ENCODE measurements at regions not wholly inside any gene's neighbourhood (a gene's known extent, or its start where the extent isn't known, plus 50 kb on each side); places are given as distances from the start of the nearest gene placed in this dataset.

DNA sequence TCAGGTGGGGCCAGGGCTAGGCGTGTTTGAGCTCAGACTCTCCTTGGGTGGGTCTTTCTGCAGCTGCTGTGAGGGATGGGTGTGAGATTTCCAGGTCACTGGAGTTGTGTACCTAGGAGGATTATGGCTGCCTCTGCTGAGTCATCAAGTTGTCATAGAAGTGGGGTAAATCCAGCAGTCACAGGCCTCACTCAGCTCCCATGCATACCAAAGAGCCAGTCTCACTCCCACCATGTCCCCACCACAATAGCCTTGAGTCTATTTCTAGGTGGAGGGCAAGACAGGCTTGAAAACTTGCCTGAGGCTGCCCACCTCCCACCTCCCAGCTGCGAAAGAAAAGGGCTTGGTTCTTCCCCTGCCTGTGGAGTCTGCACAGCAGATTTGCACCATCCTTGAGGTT lies 194.0 kb upstream of the PCDH17 start:
- Histone ChIP-seq H3K4me2 (ENCODE audit: insufficient read depth, low read length) (no peak overlapping the region), H3K9me1 (ENCODE audit: control insufficient read depth, insufficient read depth, low read length) (no peaks in the 10 kb centered on the region), H3K9ac (ENCODE audit: insufficient read depth in 1 of 2, low read depth in 2 of 2, low read length in 2 of 2) (no peak overlapping the region), H3K4me3 (no peak overlapping the region), H2AFZ (ENCODE audit: low read depth, low read length) (no peak overlapping the region), H3K4me1 (replicated peaks in 1 of 2; ENCODE audit: control insufficient read depth in 2 of 2, insufficient read depth in 2 of 2, low read length in 2 of 2) (no peaks in the 10 kb centered on the region), H3K27me3 (ENCODE audit: control insufficient read depth in 2 of 2, insufficient read depth in 2 of 2, low read length in 2 of 2) (no peaks in the 10 kb centered on the region), H3K79me2 (ENCODE audit: control insufficient read depth, insufficient read depth, low read length) (no peaks in the 10 kb centered on the region), H3K36me3 (ENCODE audit: control insufficient read depth, insufficient read depth, low read length) (no peaks in the 10 kb centered on the region), H4K20me1 (replicated peaks; ENCODE audit: control insufficient read depth, insufficient read depth, low read length) (no peaks in the 10 kb centered on the region), H3K9me3 (replicated peaks; ENCODE audit: control insufficient read depth, insufficient read depth, low read depth, low read length) (no peaks in the 10 kb centered on the region), H3K27ac (ENCODE audit: extremely low read depth, low read depth, low read length) (no peak overlapping the region)
- FAIRE-seq: no peak
- no peak for ATAC-seq
- DNase-seq (ENCODE audit: extremely low read depth in 1 of 4, low spot score in 3 of 4): no peak
- no CpG with 5 or more reads among the region's 2 CpGs for WGBS (ENCODE audit: insufficient coverage, low coverage, missing lambda C conversion rate)
- POLR2A ChIA-PET: no interaction called here
- in situ Hi-C loops (cut with MboI) (no loop called here), intact Hi-C loops (cut with micrococcal nuclease) (no loop called here)
- CTCF ChIA-PET (ENCODE audit: low intra/inter-chr PET ratio): no interaction called here
- TF ChIP-seq, protein P1, sequence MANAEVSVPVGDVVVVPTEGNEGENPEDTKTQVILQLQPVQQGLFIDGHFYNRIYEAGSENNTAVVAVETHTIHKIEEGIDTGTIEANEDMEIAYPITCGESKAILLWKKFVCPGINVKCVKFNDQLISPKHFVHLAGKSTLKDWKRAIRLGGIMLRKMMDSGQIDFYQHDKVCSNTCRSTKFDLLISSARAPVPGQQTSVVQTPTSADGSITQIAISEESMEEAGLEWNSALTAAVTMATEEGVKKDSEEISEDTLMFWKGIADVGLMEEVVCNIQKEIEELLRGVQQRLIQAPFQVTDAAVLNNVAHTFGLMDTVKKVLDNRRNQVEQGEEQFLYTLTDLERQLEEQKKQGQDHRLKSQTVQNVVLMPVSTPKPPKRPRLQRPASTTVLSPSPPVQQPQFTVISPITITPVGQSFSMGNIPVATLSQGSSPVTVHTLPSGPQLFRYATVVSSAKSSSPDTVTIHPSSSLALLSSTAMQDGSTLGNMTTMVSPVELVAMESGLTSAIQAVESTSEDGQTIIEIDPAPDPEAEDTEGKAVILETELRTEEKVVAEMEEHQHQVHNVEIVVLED (CRISPR knock-in tag; IDR thresholded peaks at IDR 0.05): no peak
- TF ChIP-seq PTTG1 (tag; IDR thresholded peaks at IDR 0.05; ENCODE audit: low read depth): no peak
- TF ChIP-seq SMARCA4 (IDR thresholded peaks at IDR 0.05): no peak
- TF ChIP-seq, protein P2, sequence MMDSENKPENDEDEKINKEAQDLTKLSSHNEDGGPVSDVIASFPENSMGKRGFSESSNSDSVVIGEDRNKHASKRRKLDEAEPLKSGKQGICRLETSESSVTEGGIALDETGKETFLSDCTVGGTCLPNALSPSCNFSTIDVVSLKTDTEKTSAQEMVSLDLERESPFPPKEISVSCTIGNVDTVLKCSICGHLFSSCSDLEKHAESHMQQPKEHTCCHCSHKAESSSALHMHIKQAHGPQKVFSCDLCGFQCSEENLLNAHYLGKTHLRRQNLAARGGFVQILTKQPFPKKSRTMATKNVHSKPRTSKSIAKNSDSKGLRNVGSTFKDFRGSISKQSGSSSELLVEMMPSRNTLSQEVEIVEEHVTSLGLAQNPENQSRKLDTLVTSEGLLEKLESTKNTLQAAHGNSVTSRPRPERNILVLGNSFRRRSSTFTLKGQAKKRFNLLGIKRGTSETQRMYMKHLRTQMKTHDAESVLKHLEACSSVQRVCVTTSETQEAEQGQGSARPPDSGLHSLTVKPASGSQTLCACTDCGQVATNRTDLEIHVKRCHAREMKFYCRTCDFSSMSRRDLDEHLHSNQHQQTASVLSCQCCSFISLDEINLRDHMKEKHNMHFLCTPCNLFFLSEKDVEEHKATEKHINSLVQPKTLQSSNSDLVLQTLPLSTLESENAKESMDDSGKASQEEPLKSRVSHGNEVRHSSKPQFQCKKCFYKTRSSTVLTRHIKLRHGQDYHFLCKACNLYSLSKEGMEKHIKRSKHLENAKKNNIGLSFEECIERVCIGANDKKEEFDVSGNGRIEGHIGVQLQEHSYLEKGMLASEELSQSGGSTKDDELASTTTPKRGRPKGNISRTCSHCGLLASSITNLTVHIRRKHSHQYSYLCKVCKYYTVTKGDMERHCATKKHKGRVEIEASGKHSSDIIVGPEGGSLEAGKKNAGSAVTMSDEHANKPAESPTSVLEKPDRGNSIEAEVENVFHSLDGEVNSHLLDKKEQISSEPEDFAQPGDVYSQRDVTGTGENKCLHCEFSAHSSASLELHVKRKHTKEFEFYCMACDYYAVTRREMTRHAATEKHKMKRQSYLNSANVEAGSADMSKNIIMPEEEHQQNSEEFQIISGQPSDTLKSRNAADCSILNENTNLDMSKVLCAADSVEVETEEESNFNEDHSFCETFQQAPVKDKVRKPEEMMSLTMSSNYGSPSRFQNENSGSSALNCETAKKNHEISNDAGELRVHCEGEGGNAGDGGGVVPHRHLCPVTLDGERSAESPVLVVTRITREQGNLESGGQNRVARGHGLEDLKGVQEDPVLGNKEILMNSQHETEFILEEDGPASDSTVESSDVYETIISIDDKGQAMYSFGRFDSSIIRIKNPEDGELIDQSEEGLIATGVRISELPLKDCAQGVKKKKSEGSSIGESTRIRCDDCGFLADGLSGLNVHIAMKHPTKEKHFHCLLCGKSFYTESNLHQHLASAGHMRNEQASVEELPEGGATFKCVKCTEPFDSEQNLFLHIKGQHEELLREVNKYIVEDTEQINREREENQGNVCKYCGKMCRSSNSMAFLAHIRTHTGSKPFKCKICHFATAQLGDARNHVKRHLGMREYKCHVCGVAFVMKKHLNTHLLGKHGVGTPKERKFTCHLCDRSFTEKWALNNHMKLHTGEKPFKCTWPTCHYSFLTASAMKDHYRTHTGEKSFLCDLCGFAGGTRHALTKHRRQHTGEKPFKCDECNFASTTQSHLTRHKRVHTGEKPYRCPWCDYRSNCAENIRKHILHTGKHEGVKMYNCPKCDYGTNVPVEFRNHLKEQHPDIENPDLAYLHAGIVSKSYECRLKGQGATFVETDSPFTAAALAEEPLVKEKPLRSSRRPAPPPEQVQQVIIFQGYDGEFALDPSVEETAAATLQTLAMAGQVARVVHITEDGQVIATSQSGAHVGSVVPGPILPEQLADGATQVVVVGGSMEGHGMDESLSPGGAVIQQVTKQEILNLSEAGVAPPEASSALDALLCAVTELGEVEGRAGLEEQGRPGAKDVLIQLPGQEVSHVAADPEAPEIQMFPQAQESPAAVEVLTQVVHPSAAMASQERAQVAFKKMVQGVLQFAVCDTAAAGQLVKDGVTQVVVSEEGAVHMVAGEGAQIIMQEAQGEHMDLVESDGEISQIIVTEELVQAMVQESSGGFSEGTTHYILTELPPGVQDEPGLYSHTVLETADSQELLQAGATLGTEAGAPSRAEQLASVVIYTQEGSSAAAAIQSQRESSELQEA (IDR thresholded peaks at IDR 0.05; ENCODE audit: low read depth): no peak
- TF ChIP-seq, protein P3, sequence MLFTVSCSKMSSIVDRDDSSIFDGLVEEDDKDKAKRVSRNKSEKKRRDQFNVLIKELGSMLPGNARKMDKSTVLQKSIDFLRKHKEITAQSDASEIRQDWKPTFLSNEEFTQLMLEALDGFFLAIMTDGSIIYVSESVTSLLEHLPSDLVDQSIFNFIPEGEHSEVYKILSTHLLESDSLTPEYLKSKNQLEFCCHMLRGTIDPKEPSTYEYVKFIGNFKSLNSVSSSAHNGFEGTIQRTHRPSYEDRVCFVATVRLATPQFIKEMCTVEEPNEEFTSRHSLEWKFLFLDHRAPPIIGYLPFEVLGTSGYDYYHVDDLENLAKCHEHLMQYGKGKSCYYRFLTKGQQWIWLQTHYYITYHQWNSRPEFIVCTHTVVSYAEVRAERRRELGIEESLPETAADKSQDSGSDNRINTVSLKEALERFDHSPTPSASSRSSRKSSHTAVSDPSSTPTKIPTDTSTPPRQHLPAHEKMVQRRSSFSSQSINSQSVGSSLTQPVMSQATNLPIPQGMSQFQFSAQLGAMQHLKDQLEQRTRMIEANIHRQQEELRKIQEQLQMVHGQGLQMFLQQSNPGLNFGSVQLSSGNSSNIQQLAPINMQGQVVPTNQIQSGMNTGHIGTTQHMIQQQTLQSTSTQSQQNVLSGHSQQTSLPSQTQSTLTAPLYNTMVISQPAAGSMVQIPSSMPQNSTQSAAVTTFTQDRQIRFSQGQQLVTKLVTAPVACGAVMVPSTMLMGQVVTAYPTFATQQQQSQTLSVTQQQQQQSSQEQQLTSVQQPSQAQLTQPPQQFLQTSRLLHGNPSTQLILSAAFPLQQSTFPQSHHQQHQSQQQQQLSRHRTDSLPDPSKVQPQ (CRISPR knock-in tag; IDR thresholded peaks at IDR 0.05; ENCODE audit: borderline replicate concordance): no peak
- TF ChIP-seq, protein P4, sequence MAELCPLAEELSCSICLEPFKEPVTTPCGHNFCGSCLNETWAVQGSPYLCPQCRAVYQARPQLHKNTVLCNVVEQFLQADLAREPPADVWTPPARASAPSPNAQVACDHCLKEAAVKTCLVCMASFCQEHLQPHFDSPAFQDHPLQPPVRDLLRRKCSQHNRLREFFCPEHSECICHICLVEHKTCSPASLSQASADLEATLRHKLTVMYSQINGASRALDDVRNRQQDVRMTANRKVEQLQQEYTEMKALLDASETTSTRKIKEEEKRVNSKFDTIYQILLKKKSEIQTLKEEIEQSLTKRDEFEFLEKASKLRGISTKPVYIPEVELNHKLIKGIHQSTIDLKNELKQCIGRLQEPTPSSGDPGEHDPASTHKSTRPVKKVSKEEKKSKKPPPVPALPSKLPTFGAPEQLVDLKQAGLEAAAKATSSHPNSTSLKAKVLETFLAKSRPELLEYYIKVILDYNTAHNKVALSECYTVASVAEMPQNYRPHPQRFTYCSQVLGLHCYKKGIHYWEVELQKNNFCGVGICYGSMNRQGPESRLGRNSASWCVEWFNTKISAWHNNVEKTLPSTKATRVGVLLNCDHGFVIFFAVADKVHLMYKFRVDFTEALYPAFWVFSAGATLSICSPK (IDR thresholded peaks at IDR 0.05; ENCODE audit: borderline replicate concordance): no peak
- TF ChIP-seq, protein P5, sequence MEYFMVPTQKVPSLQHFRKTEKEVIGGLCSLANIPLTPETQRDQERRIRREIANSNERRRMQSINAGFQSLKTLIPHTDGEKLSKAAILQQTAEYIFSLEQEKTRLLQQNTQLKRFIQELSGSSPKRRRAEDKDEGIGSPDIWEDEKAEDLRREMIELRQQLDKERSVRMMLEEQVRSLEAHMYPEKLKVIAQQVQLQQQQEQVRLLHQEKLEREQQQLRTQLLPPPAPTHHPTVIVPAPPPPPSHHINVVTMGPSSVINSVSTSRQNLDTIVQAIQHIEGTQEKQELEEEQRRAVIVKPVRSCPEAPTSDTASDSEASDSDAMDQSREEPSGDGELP (CRISPR knock-in tag; IDR thresholded peaks at IDR 0.05; ENCODE audit: borderline replicate concordance): no peak
- BruUV-seq (replicated peaks): no TSS peak

All from K562 (cell line).